Stimulated activated naive CD4-positive, alpha-beta T cell (primary cell): ENCODE measurements at regions not wholly inside any gene's neighbourhood (a gene's known extent, or its start where the extent isn't known, plus 50 kb on each side); places are given as distances from the start of the nearest gene placed in this dataset.
"Not testable (repeated sequence)": the region's sequence is repeated elsewhere in the genome, so short reads cannot be mapped to it uniquely, and the experiment has no call there.

Experiments used
- DNase-seq, 6 experiments: peaks; one replicate each; lab custom pipeline; 2025; lab: John Stamatoyannopoulos, UW

GRCh38 chr20:11453430-11453829 lies 464.3 kb upstream of the BTBD3 start:
- DNase-seq = no peak

- DNase-seq = no peak
Measured at GRCh38 chr20:11454966-11455799, 462.5 kb upstream of the BTBD3 start.

- no peak for DNase-seq
Measured at GRCh38 chr20:11457488-11457887, 460.2 kb upstream of the BTBD3 start.

- no peak for DNase-seq
Measured at GRCh38 chr20:11459090-11459890, 458.4 kb upstream of the BTBD3 start.

- no peak for DNase-seq
Measured at GRCh38 chr20:11467436-11467835, 450.3 kb upstream of the BTBD3 start.

- DNase-seq = no peak
Measured at GRCh38 chr20:11468880-11469279, 448.8 kb upstream of the BTBD3 start.

- no peak for DNase-seq
Measured at GRCh38 chr20:11469795-11470435, 447.8 kb upstream of the BTBD3 start.

GRCh38 chr20:11473983-11474382 lies 443.7 kb upstream of the BTBD3 start:
- DNase-seq = no peak

- no peak for DNase-seq
Measured at GRCh38 chr20:11483697-11484096, 434.0 kb upstream of the BTBD3 start.

- no peak for DNase-seq
Measured at GRCh38 chr20:11484479-11484878, 433.2 kb upstream of the BTBD3 start.

GRCh38 chr20:11492386-11492785 lies 425.3 kb upstream of the BTBD3 start:
- no peak for DNase-seq

- DNase-seq = no peak
Measured at GRCh38 chr20:11492846-11493245, 424.8 kb upstream of the BTBD3 start.

- no peak for DNase-seq
Measured at GRCh38 chr20:11496380-11496779, 421.3 kb upstream of the BTBD3 start.

GRCh38 chr20:11497545-11497944 lies 420.1 kb upstream of the BTBD3 start:
- DNase-seq = no peak

GRCh38 chr20:11499101-11499634 lies 418.5 kb upstream of the BTBD3 start:
- no peak for DNase-seq

GRCh38 chr20:11502061-11502460 lies 415.6 kb upstream of the BTBD3 start:
- DNase-seq = no peak

- DNase-seq = no peak
Measured at GRCh38 chr20:11502671-11503070, 415.0 kb upstream of the BTBD3 start.

- no peak for DNase-seq
Measured at GRCh38 chr20:11509776-11510175, 407.9 kb upstream of the BTBD3 start.

- no peak for DNase-seq
Measured at GRCh38 chr20:11511821-11512220, 405.9 kb upstream of the BTBD3 start.

- not testable (repeated sequence) for DNase-seq
Measured at GRCh38 chr20:11513241-11513745, 404.4 kb upstream of the BTBD3 start.

GRCh38 chr20:11516448-11516847 lies 401.2 kb upstream of the BTBD3 start:
- no peak for DNase-seq

- DNase-seq = no peak
Measured at GRCh38 chr20:11520596-11520995, 397.1 kb upstream of the BTBD3 start.
